B cell (primary cell): ENCODE measurements at regions not wholly inside any gene's neighbourhood (a gene's known extent, or its start where the extent isn't known, plus 50 kb on each side); places are given as distances from the start of the nearest gene placed in this dataset.

Experiments used
- ATAC-seq: fragments of 200-7000 bp; cut with Tn5 transposase; one replicate; pipeline ENCODE4 v1.10.0; 2021; ENCODE audit warnings: low read depth, mild to moderate bottlenecking, moderate number of reproducible peaks, moderate library complexity
- CTCF ChIA-PET: fragments of 350-600 bp; sonication (Branson Sonifier 250); formaldehyde crosslinking; loops from one replicate; lab custom pipeline; 2021; ENCODE audit warnings: antibody characterized with exemption, inconsistent platforms; lab: Charles Lee
- POLR2A ChIA-PET: fragments of 350-600 bp; sonication (Branson Sonifier 250); formaldehyde crosslinking; loops from one replicate; lab custom pipeline; 2021; ENCODE audit warnings: antibody characterized with exemption; lab: Charles Lee
- DNase-seq: peaks from one replicate; pipeline ENCODE4 v3.0.0; 2013
- H2AFZ ChIP-seq: 2 replicates; pipeline ENCODE4 v1.6.1; 2012; ENCODE audit warnings: mild to moderate bottlenecking, low read depth, low read length; ENCODE audit not compliant: insufficient read depth, poor library complexity, severe bottlenecking
- H3K27ac ChIP-seq, 2 donors: 1 replicate in 1 of 2; 2 replicates in 1 of 2; pipeline ENCODE4 v1.5.1; 2012 to 2013; ENCODE audit warnings: low read length in 2 of 2, mild to moderate bottlenecking in 2 of 2, moderate library complexity in 1 of 2
- H3K27me3 ChIP-seq, 4 experiments: fragments of 200-600 bp in 1 of 4; sonication (generic) in 1 of 4; replicated peaks in 1 of 4; 1 replicate in 2 of 4; 2 replicates in 2 of 4; pipeline versions ENCODE4 v1.6.1 to v1.7.0; 2013 to 2016; ENCODE audit warnings: low read length in 3 of 4, mild to moderate bottlenecking in 2 of 4, mixed read lengths in 1 of 4, moderate library complexity in 1 of 4; ENCODE audit not compliant: insufficient read depth in 4 of 4, control insufficient read depth in 3 of 4; ENCODE audit errors: control extremely low read depth in 1 of 4
- H3K36me3 ChIP-seq, 2 experiments: replicated peaks in 1 of 2; 1 replicate in 1 of 2; 2 replicates in 1 of 2; pipeline versions ENCODE4 v1.6.1 to v1.7.1; 2013; ENCODE audit warnings: low read length in 1 of 2; ENCODE audit not compliant: insufficient read depth in 2 of 2, control insufficient read depth in 1 of 2; ENCODE audit errors: control extremely low read depth in 1 of 2, extremely low read depth in 1 of 2
- H3K4me1 ChIP-seq, 2 donors: fragments of 200-600 bp in 1 of 2; sonication (generic) in 1 of 2; 1 replicate in 1 of 2; 2 replicates in 1 of 2; pipeline versions ENCODE4 v1.5.1 to v1.6.1; 2013 to 2017; ENCODE audit warnings: low read length in 2 of 2; ENCODE audit not compliant: control insufficient read depth in 2 of 2, insufficient read depth in 2 of 2
- H3K4me2 ChIP-seq: replicated peaks from 2 replicates; pipeline ENCODE3; 2012; ENCODE audit warnings: mild to moderate bottlenecking, low read depth, low read length; ENCODE audit not compliant: poor library complexity, severe bottlenecking
- H3K4me3 ChIP-seq, 5 experiments: fragments of 200-600 bp in 1 of 5; sonication (generic) in 1 of 5; 1 replicate in 3 of 5; 2 replicates in 2 of 5; pipeline versions ENCODE4 v1.5.1 to v1.7.0; 2011 to 2016; ENCODE audit warnings: low read length in 4 of 5, mild to moderate bottlenecking in 4 of 5, low read depth in 2 of 5, control low read depth in 1 of 5, moderate library complexity in 1 of 5; ENCODE audit not compliant: insufficient read depth in 1 of 5; ENCODE audit errors: control extremely low read depth in 1 of 5, extremely low read depth in 1 of 5
- H3K79me2 ChIP-seq: fragments of 200-600 bp; sonication (generic); one replicate; pipeline ENCODE4 v1.6.0; 2016; ENCODE audit warnings: low read length; ENCODE audit not compliant: control insufficient read depth, insufficient read depth
- H3K9ac ChIP-seq: fragments of 200-600 bp; sonication (generic); 2 replicates; pipeline ENCODE4 v1.6.1; 2017; ENCODE audit warnings: mild to moderate bottlenecking, low read length, moderate library complexity
- H3K9me3 ChIP-seq, 3 donors: one replicate each; pipeline versions ENCODE4 v1.6.1 to v1.7.1; 2013; ENCODE audit warnings: low read length in 2 of 3; ENCODE audit not compliant: control insufficient read depth in 2 of 3, insufficient read depth in 1 of 3; ENCODE audit errors: control extremely low read depth in 1 of 3
- H4K20me1 ChIP-seq: 2 replicates; pipeline ENCODE4 v1.6.0; 2012; ENCODE audit warnings: mild to moderate bottlenecking, low read length; ENCODE audit not compliant: insufficient read depth, control insufficient read depth, poor library complexity, severe bottlenecking
- H3K27ac Mint-ChIP-seq: one replicate; pipeline ENCODE4 v1.8.0; 2021; ENCODE audit warnings: mixed read lengths
- H3K27me3 Mint-ChIP-seq: one replicate; pipeline ENCODE4 v1.8.0; 2021; ENCODE audit warnings: mixed read lengths
- H3K4me1 Mint-ChIP-seq: one replicate; pipeline ENCODE4 v1.8.0; 2021; ENCODE audit warnings: mixed read lengths
- H3K4me3 Mint-ChIP-seq: one replicate; pipeline ENCODE4 v1.8.0; 2021; ENCODE audit warnings: mixed read lengths
- H3K9me3 Mint-ChIP-seq: one replicate; pipeline ENCODE4 v1.8.0; 2022; ENCODE audit warnings: mixed read lengths; ENCODE audit not compliant: insufficient read depth
- EZH2 ChIP-seq: IDR thresholded peaks from 2 replicates; pipeline ENCODE4 v1.6.1; 2012; ENCODE audit warnings: borderline replicate concordance, low read depth, mild to moderate bottlenecking, moderate library complexity, low read length; ENCODE audit not compliant: insufficient read depth, poor library complexity, severe bottlenecking
- WGBS: methylation state at CpG from one replicate; pipeline ENCODE4 v1.1.5; 2013; ENCODE audit warnings: missing lambda C conversion rate; ENCODE audit not compliant: insufficient coverage; 5-methylcytosine and 5-hydroxymethylcytosine counted together
- intact Hi-C: fragments of 100-400 bp; cut with micrococcal nuclease; formaldehyde crosslinking; loops from one replicate; pipeline ENCODE4 v1.10.0; 2022
- TF ChIP-seq, protein P1 (sequence below): fragments of 200-600 bp; IDR thresholded peaks from one replicate; pipeline ENCODE4 v1.8.0; 2022; ENCODE audit warnings: antibody characterized with exemption, mild to moderate bottlenecking

DNA sequence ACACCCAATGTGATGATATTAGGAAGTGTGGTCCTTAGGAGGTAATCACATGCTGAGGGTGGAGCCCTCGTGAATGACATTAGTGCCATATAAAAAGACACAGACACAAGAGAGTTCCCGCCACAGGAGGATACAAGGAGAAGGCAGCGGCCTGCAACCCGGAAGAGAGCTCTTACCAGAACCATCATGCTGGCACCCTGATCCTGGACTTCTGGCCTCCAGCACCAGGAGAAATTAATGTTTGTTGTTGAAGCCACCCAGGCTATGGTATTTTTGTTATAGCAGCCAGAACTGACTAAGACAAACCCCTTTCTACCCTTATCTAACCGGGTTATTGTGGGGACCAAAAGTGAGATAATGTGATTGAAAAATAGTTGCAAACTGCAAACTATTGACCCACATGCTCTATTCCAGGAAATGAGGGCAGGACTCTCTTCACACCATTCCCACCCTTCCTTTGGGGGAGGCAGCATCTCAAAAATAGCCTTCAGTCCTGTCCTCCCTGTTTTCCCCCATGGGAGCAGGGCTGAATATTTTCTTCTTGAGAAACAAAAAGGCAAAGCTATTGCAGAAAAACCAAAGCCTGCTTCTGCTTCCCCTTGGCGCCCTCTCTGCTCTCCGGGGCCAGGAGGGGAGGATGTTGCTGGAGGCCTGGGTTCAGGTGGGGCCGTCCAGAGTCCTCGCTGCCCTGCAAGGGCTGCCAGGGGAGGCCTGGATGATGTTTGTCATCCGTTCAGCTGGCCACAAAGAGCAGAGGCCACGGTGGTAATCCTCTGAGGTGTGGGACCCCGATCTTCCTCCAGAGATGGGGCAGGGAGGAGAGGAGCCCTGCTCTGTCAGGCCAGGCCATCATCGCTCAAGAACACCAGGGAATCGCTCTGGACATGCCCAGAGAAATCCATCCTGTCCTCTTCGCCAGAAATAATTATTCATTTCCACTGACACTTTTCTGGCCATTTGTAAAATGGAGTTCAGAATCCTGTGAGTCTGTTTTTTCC lies 73.8 kb upstream of the HAAO start:
- Histone ChIP-seq H4K20me1 (no peaks in the 10 kb centered on the region), H3K4me2 (no peak overlapping the region), H3K9ac (no peak overlapping the region), H3K9me3 (peaks cover 3 to 8% (median 6%) of the 10 kb centered on the region in 3 donors), H3K27ac (no peak overlapping the region), H3K79me2 (no peaks in the 10 kb centered on the region), H3K4me1 (no peaks in the 10 kb centered on the region), H3K36me3 (no peaks in the 10 kb centered on the region), H3K27me3 (peaks cover 0 to 2% (median 0%) of the 10 kb centered on the region in 4 experiments), H3K4me3 (no peak overlapping the region), H2AFZ (no peak overlapping the region)
- 55% methylated on average over 6 of the region's 15 CpGs for WGBS
- H3K27me3 Mint-ChIP-seq, result peaks cover 4% of the 10 kb centered on the region
- no peak overlapping the region for H3K4me3 Mint-ChIP-seq
- POLR2A ChIA-PET, result no interaction called here
- no peak overlapping the region for H3K27ac Mint-ChIP-seq
- CTCF ChIA-PET, result no interaction called here
- intact Hi-C loops, result no loop called here
- ATAC-seq (no peak), DNase-seq (no peak)
- TF ChIP-seq, protein P1, sequence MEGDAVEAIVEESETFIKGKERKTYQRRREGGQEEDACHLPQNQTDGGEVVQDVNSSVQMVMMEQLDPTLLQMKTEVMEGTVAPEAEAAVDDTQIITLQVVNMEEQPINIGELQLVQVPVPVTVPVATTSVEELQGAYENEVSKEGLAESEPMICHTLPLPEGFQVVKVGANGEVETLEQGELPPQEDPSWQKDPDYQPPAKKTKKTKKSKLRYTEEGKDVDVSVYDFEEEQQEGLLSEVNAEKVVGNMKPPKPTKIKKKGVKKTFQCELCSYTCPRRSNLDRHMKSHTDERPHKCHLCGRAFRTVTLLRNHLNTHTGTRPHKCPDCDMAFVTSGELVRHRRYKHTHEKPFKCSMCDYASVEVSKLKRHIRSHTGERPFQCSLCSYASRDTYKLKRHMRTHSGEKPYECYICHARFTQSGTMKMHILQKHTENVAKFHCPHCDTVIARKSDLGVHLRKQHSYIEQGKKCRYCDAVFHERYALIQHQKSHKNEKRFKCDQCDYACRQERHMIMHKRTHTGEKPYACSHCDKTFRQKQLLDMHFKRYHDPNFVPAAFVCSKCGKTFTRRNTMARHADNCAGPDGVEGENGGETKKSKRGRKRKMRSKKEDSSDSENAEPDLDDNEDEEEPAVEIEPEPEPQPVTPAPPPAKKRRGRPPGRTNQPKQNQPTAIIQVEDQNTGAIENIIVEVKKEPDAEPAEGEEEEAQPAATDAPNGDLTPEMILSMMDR, result no peak
- H3K9me3 Mint-ChIP-seq, result peaks cover 4% of the 10 kb centered on the region
- H3K4me1 Mint-ChIP-seq, result no peaks in the 10 kb centered on the region

DNA sequence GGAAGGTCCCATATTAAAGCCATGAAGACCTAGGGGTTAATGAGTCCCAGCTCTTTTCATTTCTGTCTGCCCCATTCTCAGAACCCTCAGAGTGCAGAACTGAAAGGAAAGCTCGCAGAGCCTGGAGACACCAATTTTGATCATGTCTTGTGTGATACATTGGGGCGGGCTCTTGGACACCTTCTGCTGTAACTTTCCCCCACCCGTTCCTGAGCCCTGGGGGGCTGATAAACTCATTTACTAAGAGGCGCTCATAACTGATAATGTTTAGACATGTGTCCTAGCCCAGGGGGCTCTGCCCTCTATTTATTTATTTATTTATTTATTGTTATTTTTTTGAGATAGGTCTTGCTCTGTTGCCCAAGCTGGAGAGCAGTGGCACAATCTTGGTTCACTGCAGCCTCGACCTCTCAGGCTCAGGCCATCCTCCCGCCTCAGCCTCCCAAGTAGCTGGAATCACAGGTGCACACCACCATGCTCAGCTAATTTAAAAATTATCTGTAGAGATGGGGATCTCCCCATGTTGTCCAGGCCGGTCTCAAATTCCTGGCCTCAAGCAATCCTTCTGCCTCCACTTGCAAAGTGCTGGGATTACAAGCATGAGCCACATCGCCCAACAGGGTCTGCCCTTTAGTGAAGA lies 72.4 kb upstream of the HAAO start:
- H3K36me3 ChIP-seq, result no peaks in the 10 kb centered on the region
- no peak overlapping the region for H3K27ac Mint-ChIP-seq
- H3K27ac ChIP-seq, result no peak overlapping the region
- no peak overlapping the region for H3K9ac ChIP-seq
- intact Hi-C loops, result no loop called here
- H3K4me3 ChIP-seq, result no peak overlapping the region
- H3K27me3 Mint-ChIP-seq, result peaks cover 4% of the 10 kb centered on the region
- no peaks in the 10 kb centered on the region for H3K4me1 ChIP-seq
- ChIA-PET POLR2A (no interaction called here), CTCF (interaction anchor here (0.8 kb wide), 1 partner anchor 11 kb away, joined by 3 read pairs; no protein-coding TSS in a partner anchor)
- H3K4me2 ChIP-seq, result no peak overlapping the region
- no peak overlapping the region for H3K4me3 Mint-ChIP-seq
- H3K27me3 ChIP-seq, result peaks cover 0 to 2% (median 0%) of the 10 kb centered on the region in 4 experiments
- 93% methylated on average over 4 of the region's 8 CpGs for WGBS
- no peak overlapping the region for H2AFZ ChIP-seq
- no peaks in the 10 kb centered on the region for H3K4me1 Mint-ChIP-seq
- TF ChIP-seq, protein P1, result no peak
- TF ChIP-seq EZH2, result no peak
- H3K9me3 ChIP-seq, result peaks cover 3 to 12% (median 6%) of the 10 kb centered on the region in 3 donors
- ATAC-seq (no peak), DNase-seq (no peak)
- peaks cover 4% of the 10 kb centered on the region for H3K9me3 Mint-ChIP-seq
- no peaks in the 10 kb centered on the region for H4K20me1 ChIP-seq
- H3K79me2 ChIP-seq, result no peaks in the 10 kb centered on the region
